HG02763 (cell line): ENCODE measurements at regions not wholly inside any gene's neighbourhood (a gene's known extent, or its start where the extent isn't known, plus 50 kb on each side); places are given as distances from the start of the nearest gene placed in this dataset.
"Not testable (repeated sequence)": the region's sequence is repeated elsewhere in the genome, so short reads cannot be mapped to it uniquely, and the experiment has no call there.

ENCODE experiments used
- ATAC-seq: cut with Tn5 transposase; IDR thresholded peaks from one replicate; pipeline ENCODE4 v1.9.1; 2021; ENCODE audit warnings: mild to moderate bottlenecking, moderate library complexity; ENCODE audit not compliant: unreplicated experiment

- ATAC-seq = no peak
These were observed 416.7 kb upstream of the CHORDC1 start for GRCh38 chr11:90639461-90639993.

GRCh38 chr11:90635886-90636285 lies 413.0 kb upstream of the CHORDC1 start:
- no peak for ATAC-seq

DNA sequence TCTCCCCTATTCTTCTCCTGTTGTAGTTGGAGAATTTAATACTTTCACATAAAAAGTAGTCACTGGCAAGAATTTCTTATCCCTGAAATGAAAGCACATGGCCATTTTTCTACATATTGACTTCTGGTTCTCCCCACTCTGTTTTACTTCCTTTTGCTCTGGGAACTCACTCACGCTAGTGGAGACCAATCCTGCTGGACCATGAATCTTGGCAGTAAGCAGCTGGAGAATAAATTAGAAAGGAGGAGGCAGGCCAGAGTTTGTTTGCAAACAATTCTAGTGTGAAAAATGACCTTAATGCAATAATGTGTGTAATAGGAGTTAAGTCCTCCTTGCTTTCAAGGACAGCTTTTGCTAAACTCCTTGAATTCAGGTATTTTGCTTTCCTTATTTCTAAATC lies 412.3 kb upstream of the CHORDC1 start:
- no peak for ATAC-seq

DNA sequence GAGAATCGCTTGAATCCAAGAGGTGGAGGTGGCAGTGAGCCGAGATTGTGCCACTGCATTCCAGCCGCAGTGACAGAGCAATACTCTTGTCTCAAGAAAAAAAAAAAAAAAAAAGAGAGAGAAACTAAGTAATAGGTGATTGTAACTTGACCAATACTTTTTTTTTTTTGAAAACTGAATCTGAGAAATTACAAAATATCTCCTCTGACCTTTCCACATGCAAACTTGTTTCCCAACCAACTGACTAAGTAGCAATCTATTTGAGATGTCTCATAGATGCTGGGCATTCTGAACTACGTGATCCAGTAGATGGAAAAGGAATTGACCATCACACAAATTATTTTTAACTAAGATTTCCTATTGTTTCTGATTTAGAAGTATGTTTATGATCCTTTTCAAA lies 407.3 kb upstream of the CHORDC1 start:
- ATAC-seq = no peak

- ATAC-seq = no peak
These were observed 406.5 kb upstream of the CHORDC1 start for GRCh38 chr11:90629229-90629806.

DNA sequence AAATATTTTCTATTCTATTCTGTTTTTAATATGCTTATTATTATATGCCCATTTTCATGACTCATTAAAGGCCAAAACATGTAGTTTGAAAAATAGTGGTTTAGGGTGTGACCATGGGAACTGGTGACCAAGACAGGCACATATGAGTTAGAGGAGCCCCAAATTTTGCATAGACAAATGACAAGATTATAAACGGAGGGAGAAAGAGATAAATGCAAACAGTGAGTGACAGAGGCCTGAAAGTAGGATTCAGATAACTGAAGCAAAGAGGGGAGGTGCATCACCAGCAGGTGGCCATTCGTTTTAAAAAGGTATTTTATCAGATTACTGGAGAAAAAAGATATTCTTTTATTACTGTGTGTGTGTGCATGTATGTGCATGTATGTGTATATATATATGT lies 391.5 kb upstream of the CHORDC1 start:
- no peak for ATAC-seq

- not testable (repeated sequence) for ATAC-seq
These were observed 390.2 kb upstream of the CHORDC1 start for GRCh38 chr11:90613037-90613436.

GRCh38 chr11:90606721-90607120 lies 383.9 kb upstream of the CHORDC1 start:
- ATAC-seq = no peak

DNA sequence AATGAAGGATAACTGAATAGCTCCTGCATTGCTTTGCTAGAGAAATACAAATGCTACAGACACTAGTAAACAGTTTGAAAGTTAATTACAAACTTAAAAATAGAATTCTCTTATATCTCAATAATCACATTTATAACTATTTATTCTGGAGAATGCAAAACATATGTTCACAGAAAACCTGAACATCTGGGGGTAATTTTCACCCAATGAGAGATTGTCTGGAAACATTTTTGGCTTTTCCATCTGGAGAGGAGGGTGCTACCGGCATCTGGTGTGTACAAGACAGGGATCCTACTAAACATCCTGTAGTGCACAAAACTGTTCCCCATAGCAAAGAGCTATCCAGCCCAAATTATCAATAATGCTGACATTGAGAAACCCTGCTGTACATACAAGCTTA lies 378.4 kb upstream of the CHORDC1 start:
- ATAC-seq = no peak

- ATAC-seq = no peak
These were observed 371.8 kb upstream of the CHORDC1 start for GRCh38 chr11:90594658-90595057.

GRCh38 chr11:90593099-90593498 lies 370.2 kb upstream of the CHORDC1 start:
- no peak for ATAC-seq

DNA sequence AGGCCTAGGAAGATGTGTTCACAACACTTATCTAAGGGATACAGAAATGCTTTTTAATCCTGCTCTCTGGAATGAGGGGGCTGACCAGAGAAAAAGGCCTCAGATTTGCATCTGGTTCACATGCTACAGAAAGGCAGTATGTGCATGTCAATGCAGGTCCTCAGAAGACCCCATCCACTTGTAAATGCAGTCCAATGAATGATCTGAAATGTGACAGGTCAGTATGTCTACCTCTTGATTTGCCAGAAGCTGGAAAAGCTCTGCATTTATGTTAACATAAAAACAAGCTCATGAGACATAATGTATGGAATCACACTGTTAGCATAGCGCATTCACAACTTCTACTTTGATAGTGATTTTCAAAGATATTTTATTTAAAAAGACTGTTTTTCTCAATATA lies 367.4 kb upstream of the CHORDC1 start:
- ATAC-seq = no peak

DNA sequence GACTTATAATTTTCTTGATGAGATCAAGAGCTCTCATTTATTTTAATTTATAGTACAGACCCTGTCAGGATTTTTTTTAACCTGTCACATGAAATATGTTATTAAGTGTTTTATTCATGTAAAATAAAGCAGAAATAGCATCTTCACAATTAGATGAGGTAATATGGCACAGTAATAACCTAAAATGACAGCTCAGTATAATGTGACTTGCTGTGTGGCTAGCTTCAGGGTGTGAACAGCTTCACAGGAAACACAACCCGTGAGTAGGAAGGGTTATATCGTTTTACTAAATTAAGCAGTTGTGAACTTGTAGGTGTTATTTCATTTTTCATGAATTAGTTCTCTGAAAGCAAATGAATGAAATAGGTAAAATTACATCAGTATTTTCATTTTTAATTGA lies 366.9 kb upstream of the CHORDC1 start:
- no peak for ATAC-seq

GRCh38 chr11:90587896-90588295 lies 365.0 kb upstream of the CHORDC1 start:
- no peak for ATAC-seq

- ATAC-seq = no peak
These were observed 362.6 kb upstream of the CHORDC1 start for GRCh38 chr11:90585491-90585890.

DNA sequence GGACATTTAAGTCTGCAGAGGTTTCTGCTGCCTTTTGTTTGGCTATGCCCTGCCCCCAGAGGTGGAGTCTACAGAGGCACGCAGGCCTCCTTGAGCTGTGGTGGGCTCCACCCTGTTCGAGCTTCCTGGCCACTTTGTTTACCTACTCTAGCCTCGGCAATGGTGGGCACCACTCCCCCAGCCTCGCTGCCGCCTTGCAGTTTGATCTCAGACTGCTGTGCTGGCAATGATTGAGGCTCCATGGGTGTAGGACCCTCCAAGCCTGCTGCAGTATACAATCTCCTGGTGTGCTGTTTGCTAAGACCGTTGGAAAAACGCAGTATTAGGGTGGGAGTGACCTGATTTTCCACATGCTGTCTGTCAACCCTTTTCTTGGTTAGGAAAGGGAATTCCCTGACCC lies 360.1 kb upstream of the CHORDC1 start:
- ATAC-seq = not testable (repeated sequence)

GRCh38 chr11:90564531-90564930 lies 341.7 kb upstream of the CHORDC1 start:
- ATAC-seq = no peak

DNA sequence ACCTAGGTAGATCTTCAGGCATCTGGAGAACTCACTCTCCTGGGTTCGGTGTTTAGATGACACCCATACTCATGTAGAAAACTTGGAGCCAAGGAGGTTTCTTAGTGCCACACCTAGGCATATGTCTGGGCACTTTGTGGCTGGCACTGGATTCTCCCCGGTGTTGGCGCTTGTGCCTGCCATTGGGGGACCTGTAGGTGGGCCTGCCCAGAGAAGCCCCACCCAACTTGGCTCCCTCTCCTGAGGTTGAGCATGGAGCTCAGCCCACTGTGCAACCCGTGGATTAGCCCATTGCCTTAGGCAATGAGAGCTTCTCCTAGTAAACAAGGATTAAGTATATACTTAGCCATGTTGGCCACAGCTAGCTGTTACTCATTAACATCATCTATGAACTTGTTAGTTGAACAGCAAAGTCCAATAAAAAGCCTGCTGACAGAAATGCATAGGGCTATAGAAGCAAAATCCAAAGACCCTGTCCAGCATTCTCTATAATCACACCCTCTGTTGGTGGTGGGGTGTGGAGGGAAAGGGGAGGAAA lies 335.5 kb upstream of the CHORDC1 start:
- no peak for ATAC-seq

DNA sequence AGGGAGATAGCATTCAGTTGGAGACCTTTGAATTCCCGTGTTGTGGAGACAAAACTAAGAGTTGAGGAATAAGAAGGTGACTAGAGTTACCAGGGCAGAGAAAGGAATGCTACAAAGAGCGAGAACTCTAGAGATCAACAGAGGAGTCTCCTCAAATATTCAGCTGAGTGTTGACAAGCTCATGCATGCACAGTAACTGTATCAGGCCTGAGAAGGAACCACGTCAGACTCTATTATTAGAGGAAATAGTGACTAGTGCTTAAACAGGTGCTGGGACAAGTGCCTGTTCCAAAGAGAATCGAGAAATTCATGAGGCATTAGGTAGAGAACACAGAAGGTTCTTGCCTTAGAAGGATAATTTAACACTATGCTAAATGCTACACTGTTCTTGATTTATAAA lies 333.8 kb upstream of the CHORDC1 start:
- ATAC-seq = no peak

GRCh38 chr11:90556026-90556425 lies 333.2 kb upstream of the CHORDC1 start:
- no peak for ATAC-seq

DNA sequence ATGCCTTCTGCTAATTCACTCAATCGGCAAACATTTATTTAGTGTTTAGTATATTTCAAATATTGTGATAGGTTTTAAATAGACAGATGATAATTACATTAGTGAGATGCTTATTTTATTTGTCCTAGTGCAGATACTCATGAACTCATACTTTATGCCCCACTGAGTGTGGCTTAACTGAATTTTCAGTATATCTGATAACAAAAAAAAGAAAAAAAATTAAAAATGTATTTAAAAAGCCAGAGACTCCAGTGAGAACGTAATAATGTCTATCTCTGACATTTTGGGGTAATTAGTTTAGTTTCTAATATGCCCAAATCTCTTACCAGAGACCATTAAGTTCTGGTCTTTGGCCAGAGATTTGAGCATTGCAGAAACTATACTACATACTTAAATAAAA lies 332.6 kb upstream of the CHORDC1 start:
- ATAC-seq = no peak

DNA sequence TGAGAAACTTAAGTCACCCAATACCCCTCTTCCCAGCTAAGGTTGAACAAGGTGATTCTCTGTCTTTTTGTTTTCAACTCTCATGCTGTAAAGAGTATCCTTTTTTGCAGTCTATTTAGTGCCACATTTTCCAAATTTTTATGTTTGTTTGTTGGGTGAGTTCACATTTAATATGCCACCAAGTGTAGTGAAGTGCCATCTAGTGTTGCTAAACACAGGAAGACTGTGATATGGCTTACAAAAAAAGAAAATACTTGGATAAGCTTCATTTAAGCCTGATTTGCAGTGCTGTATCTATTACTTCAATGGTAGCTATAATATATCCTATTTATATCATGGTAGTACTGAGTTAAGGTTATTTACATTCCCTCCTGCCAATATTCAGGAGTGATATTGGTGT lies 319.2 kb upstream of the CHORDC1 start:
- no peak for ATAC-seq

- ATAC-seq = no peak
These were observed 313.5 kb upstream of the CHORDC1 start for GRCh38 chr11:90536301-90536700.
